K562 (cell line): ENCODE measurements at regions not wholly inside any gene's neighbourhood (a gene's known extent, or its start where the extent isn't known, plus 50 kb on each side); places are given as distances from the start of the nearest gene placed in this dataset.

Experiments
- CCNT2 ChIP-seq: IDR thresholded peaks from 2 replicates; pipeline ENCODE4 v1.6.1; 2011; ENCODE audit warnings: borderline replicate concordance, low read depth, mild to moderate bottlenecking, moderate library complexity, mixed read lengths, low read length; ENCODE audit not compliant: insufficient read length; ENCODE audit errors: extremely low read depth
- CEBPB ChIP-seq: fragments of 450-650 bp; IDR thresholded peaks from 2 replicates; pipeline ENCODE4 v1.6.1; 2016; ENCODE audit warnings: missing genetic modification characterization, missing compliant biosample characterization
- EZH2 ChIP-seq: IDR thresholded peaks from 2 replicates; pipeline ENCODE4 v1.6.1; 2012; ENCODE audit warnings: low read depth, mild to moderate bottlenecking, inconsistent platforms, low read length, borderline replicate concordance
- MAX ChIP-seq: sonication (generic); formaldehyde crosslinking; IDR thresholded peaks from 2 replicates; pipeline ENCODE4 v1.9.0; 2022; ENCODE audit warnings: mild to moderate bottlenecking, missing genetic modification reagents
- NFYB ChIP-seq: IDR thresholded peaks from 2 replicates; pipeline ENCODE4 v1.6.1; 2011; ENCODE audit warnings: mild to moderate bottlenecking, moderate library complexity; ENCODE audit not compliant: insufficient read length; ENCODE audit errors: extremely low read depth
- POLR2AphosphoS5 ChIP-seq: IDR thresholded peaks from 2 replicates; pipeline ENCODE4 v1.6.1; 2011; ENCODE audit warnings: mild to moderate bottlenecking, low read depth, low read length, moderate library complexity; ENCODE audit not compliant: control insufficient read depth, insufficient read depth
- USF2 ChIP-seq: sonication (generic); formaldehyde crosslinking; IDR thresholded peaks from 2 replicates; pipeline ENCODE4 v1.5.0; 2020; ENCODE audit warnings: missing genetic modification reagents
- TF ChIP-seq, protein P1 (sequence below), 3 experiments: IDR thresholded peaks in 2 of 3; conservative IDR thresholded peaks in 1 of 3; 2 replicates each; pipeline ENCODE4 v1.5.1; 2011 to 2012; ENCODE audit warnings: low read length in 3 of 3, mild to moderate bottlenecking in 3 of 3, control low read depth in 2 of 3, improper control_type of control experiment in 1 of 3, inconsistent platforms in 1 of 3, low read depth in 1 of 3, mixed read lengths in 1 of 3, moderate library complexity in 1 of 3; ENCODE audit not compliant: insufficient read depth in 2 of 3

DNA sequence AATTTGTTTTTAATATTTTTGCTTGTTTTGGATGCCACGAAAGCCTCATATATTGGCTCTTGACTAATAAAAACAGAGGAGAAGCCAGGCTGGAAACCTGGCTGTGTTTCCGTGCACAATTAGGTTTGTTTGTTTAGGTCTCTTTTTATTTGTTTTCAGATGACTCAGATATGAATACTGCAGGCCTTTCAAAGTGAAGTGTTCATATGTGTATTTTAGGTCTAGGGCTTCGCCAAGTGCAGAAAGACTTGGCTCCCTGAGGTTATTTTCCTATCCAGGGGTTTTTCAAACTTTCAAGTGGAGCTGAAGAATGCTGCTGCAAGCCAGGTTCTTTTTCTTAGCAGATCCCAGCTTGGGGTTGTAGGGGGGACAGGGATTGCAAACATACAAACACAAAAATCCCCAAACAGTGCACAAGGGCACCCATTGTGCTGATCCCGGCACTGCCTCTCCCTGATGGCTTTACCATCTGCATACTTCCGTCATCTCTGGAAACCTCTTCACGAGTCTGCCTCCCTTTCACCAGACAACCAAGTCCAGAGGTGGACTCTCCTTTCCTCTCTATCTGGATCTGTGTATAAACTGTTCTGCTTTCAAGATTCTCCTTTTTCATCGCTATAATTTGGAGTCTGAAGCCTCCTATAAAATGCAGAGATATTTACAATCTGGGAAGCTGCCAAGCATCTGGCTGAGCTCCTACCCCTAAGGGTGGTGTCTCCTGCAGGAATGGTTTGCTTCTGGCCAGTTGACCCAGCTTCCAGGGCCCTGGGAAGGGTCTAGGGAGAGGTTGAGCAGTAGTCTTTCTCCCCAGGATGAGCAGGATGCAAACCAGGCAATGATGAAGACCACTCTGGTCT is 108.6 kb downstream of the SMIM20 start:
- TF ChIP-seq NFYB: no peak
- TF ChIP-seq CCNT2: no peak
- TF ChIP-seq, protein P1, sequence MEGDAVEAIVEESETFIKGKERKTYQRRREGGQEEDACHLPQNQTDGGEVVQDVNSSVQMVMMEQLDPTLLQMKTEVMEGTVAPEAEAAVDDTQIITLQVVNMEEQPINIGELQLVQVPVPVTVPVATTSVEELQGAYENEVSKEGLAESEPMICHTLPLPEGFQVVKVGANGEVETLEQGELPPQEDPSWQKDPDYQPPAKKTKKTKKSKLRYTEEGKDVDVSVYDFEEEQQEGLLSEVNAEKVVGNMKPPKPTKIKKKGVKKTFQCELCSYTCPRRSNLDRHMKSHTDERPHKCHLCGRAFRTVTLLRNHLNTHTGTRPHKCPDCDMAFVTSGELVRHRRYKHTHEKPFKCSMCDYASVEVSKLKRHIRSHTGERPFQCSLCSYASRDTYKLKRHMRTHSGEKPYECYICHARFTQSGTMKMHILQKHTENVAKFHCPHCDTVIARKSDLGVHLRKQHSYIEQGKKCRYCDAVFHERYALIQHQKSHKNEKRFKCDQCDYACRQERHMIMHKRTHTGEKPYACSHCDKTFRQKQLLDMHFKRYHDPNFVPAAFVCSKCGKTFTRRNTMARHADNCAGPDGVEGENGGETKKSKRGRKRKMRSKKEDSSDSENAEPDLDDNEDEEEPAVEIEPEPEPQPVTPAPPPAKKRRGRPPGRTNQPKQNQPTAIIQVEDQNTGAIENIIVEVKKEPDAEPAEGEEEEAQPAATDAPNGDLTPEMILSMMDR (IDR thresholded peaks at IDR 0.05 in 2 of 3, conservative IDR thresholded peaks at IDR 0.05 in 1 of 3; ENCODE audit: insufficient read depth in 2 of 3, low read depth in 1 of 3, low read length in 3 of 3): no peak
- TF ChIP-seq POLR2AphosphoS5: no peak
- no peak for TF ChIP-seq USF2 (CRISPR knock-in tag)
- TF ChIP-seq EZH2: no peak
- no peak for TF ChIP-seq MAX (CRISPR knock-in tag)
- TF ChIP-seq CEBPB: no peak
